ENCODE measurements at regions not wholly inside any gene's neighbourhood (a gene's known extent, or its start where the extent isn't known, plus 50 kb on each side); places are given as distances from the start of the nearest gene placed in this dataset.

DNA sequence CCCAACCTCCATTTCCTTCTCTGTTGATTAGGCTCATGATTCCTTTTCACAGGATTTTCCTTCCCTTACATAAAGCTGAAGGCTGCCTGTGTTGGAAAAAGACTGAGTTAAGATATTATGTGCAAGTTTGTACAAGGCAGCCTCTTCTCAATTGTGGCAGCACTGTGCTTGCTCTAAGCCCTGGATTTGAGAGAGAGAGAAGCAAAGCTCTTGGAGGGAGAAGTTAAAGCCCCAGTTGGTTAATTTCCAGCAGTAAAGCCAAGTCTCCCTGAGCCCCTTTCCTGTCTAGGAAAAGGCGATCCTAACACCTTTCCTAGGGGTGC is 128.3 kb upstream of the SESN3 start:
- TF ChIP-seq RFX5 (IDR thresholded peaks at IDR 0.05; ENCODE audit: low read depth, low read length) (no peak), USF2 (IDR thresholded peaks at IDR 0.05; ENCODE audit: low read depth, low read length) (no peak), MXI1 (IDR thresholded peaks at IDR 0.05; ENCODE audit: borderline replicate concordance, low read depth, low read length) (no peak), CTCF (conservative IDR thresholded peaks at IDR 0.05; ENCODE audit: low read depth, low read length) (no peak), FOS (IDR thresholded peaks at IDR 0.05; ENCODE audit: low read depth, low read length) (no peak), MAFK (IDR thresholded peaks at IDR 0.05; ENCODE audit: low read depth, low read length) (no peak), RAD21 (IDR thresholded peaks at IDR 0.05; ENCODE audit: low read length) (no peak), POLR2A (IDR thresholded peaks at IDR 0.05; ENCODE audit: low read depth, low read length) (no peak), SMC3 (IDR thresholded peaks at IDR 0.05; ENCODE audit: low read depth, low read length) (no peak)
- TF ChIP-seq, protein P1, sequence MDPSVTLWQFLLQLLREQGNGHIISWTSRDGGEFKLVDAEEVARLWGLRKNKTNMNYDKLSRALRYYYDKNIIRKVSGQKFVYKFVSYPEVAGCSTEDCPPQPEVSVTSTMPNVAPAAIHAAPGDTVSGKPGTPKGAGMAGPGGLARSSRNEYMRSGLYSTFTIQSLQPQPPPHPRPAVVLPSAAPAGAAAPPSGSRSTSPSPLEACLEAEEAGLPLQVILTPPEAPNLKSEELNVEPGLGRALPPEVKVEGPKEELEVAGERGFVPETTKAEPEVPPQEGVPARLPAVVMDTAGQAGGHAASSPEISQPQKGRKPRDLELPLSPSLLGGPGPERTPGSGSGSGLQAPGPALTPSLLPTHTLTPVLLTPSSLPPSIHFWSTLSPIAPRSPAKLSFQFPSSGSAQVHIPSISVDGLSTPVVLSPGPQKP (IDR thresholded peaks at IDR 0.05; ENCODE audit: borderline replicate concordance, low read depth, low read length): no peak

Measured in IMR-90 (cell line).